Gastrocnemius medialis (tissue), 4 donors: ENCODE measurements at regions not wholly inside any gene's neighbourhood (a gene's known extent, or its start where the extent isn't known, plus 50 kb on each side); places are given as distances from the start of the nearest gene placed in this dataset.

Source experiments
- ATAC-seq, 2 donors: fragments of 150-250 bp; one replicate each; pipeline ENCODE4 v1.9.1; 2016
- DNase-seq, 2 donors: peaks; one replicate each; pipeline ENCODE4 v3.0.0-alpha.2; 2019
- H3K27ac ChIP-seq, 4 donors: fragments of 200-600 bp; sonication (generic); 1 replicate in 1 of 4; 2 replicates in 3 of 4; pipeline ENCODE4 v1.5.1; 2016 to 2018; ENCODE audit warnings: mild to moderate bottlenecking in 2 of 4, moderate library complexity in 1 of 4
- H3K27me3 ChIP-seq, 3 donors: fragments of 200-600 bp; sonication (generic) in 2 of 3; 1 replicate in 1 of 3; 2 replicates in 2 of 3; pipeline versions ENCODE4 v1.5.1 to v1.6.0; 2016 to 2019; ENCODE audit warnings: mild to moderate bottlenecking in 1 of 3, moderate library complexity in 1 of 3
- H3K36me3 ChIP-seq, 2 donors: fragments of 200-600 bp; sonication (generic) in 1 of 2; one replicate each; pipeline ENCODE4 v1.5.1; 2017 to 2018
- H3K4me1 ChIP-seq, 2 donors: fragments of 200-600 bp; sonication (generic) in 1 of 2; one replicate each; pipeline ENCODE4 v1.5.1; 2016 to 2017; ENCODE audit warnings: mild to moderate bottlenecking in 2 of 2
- H3K4me3 ChIP-seq, 4 donors: fragments of 200-600 bp; sonication (generic) in 3 of 4; 1 replicate in 1 of 4; 2 replicates in 3 of 4; pipeline ENCODE4 v1.5.1; 2016 to 2019; ENCODE audit warnings: mild to moderate bottlenecking in 2 of 4
- H3K9me3 ChIP-seq, 3 donors: fragments of 200-600 bp; sonication (generic) in 2 of 3; 1 replicate in 1 of 3; 2 replicates in 2 of 3; pipeline ENCODE4 v1.5.1; 2016 to 2019
- CTCF ChIP-seq, 5 experiments: fragments of 450-650 bp in 3 of 5; fragments of 200-600 bp in 2 of 5; sonication (generic) in 2 of 5; IDR thresholded peaks in 4 of 5; conservative IDR thresholded peaks in 1 of 5; 1 replicate in 4 of 5; 2 replicates in 1 of 5; pipeline ENCODE4 v1.5.1; 2016 to 2019; ENCODE audit warnings: antibody characterized with exemption in 5 of 5, mild to moderate bottlenecking in 3 of 5, moderate library complexity in 3 of 5
- POLR2A ChIP-seq, 2 donors: fragments of 450-650 bp; IDR thresholded peaks; one replicate each; pipeline ENCODE4 v1.6.1; 2017; ENCODE audit warnings: antibody characterized with exemption in 2 of 2, mild to moderate bottlenecking in 2 of 2, moderate library complexity in 2 of 2
- in situ Hi-C, 4 donors: fragments of 200-750 bp; cut with MboI; loops; one replicate each; pipeline versions ENCODE4 v1.15.0 to v1.8.0; 2017; ENCODE audit warnings: low sequenced_read_pairs in 4 of 4
- intact Hi-C: fragments of 100-400 bp; cut with DNase I; formaldehyde crosslinking; loops from one replicate; pipeline ENCODE4 v1.15.1; 2023; ENCODE audit warnings: low total_unique reads

- Histone ChIP-seq H3K36me3 (no peaks in the 10 kb centered on the region), H3K27me3 (no peaks in the 10 kb centered on the region), H3K4me3 (no peak overlapping the region), H3K9me3 (no peaks in the 10 kb centered on the region), H3K4me1 (no peaks in the 10 kb centered on the region), H3K27ac (no peak overlapping the region)
- intact Hi-C loops = no loop called here
- TF ChIP-seq POLR2A (IDR thresholded peaks at IDR 0.05) = no peak
- TF ChIP-seq CTCF (IDR thresholded peaks at IDR 0.05 in 4 of 5, conservative IDR thresholded peaks at IDR 0.05 in 1 of 5) = no peak
- DNase-seq = no peak
- no peak for ATAC-seq
- in situ Hi-C loops = no loop called here
Measured at GRCh38 chr20:39195582-39196021, 233.5 kb downstream of the DHX35 start.

DNA sequence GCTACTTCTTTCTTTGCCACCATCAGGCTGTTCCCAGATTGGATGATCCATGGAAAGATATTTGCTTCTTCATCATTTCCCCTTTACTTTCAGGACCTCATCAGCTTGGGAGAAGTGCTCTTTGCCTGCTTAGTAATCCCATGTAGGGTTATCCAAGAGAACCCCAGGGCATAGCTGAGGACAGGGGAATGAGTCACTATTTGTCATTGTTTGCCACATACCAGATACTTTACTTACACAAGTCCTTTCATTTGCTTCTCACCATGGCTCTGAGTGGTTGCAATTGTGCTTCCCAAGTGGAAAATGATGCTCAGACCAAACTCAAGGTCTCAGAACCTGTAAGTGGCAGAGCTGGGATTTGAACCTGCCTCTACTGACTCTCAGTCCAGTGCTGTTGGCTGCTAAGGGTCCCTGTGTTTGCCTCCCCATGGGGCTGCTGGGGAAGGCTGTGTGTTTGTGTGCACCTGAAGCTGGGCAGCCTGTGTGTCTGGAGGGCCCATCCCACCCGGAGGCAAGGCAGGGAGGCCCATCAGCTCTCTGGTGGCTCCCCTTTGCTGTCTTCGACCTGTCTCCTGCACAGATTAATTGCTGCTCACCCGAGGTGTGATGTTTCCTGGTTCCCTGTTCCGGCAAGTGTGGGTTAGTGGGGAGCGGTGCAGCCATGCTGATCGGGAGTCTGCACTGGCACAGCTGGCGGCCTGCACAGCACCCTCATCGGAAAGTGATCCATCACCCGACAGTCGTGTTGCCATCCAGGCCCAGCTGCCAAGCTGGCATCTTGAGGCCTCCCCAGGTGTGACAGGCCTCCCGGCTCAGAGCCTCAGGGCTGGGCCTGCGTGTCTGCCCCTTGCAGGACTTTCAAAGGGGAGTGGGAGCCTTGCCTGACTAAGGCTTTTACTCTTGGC is 228.8 kb downstream of the DHX35 start:
- in situ Hi-C loops = no loop called here
- no peaks in the 10 kb centered on the region for H3K27me3 ChIP-seq
- H3K4me3 ChIP-seq = no peak overlapping the region
- H3K27ac ChIP-seq = no peak overlapping the region
- intact Hi-C loops = no loop called here
- ATAC-seq (no peak), DNase-seq (no peak)
- H3K9me3 ChIP-seq = no peaks in the 10 kb centered on the region
- H3K4me1 ChIP-seq = no peaks in the 10 kb centered on the region
- no peaks in the 10 kb centered on the region for H3K36me3 ChIP-seq
- no peak for TF ChIP-seq POLR2A (IDR thresholded peaks at IDR 0.05)
- TF ChIP-seq CTCF (IDR thresholded peaks at IDR 0.05 in 4 of 5, conservative IDR thresholded peaks at IDR 0.05 in 1 of 5) = no peak

DNA sequence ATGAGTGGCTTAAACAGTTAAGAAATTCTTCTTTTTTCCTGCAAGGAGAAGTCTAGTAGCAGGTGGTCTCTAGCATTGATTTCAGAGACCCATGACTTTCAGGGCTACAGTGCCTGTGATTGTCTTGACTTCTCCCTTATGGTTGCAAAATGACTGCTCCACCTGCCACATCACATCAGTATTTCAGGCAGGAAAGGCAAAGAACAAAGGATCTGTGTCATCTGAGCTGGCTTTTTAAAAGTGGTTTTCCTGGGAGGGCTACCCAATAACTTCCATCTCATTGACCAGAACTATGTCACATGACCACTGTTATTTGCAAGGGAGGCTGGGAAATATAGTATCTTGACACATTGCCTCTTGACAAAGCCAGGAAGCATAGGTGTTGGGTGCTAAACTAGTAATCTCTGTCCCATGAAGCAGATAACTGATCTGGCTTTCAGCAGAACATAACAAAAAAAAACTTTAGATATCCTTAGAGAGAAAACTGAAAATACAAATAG is 226.2 kb downstream of the DHX35 start:
- Histone ChIP-seq H3K36me3 (no peaks in the 10 kb centered on the region), H3K4me3 (no peak overlapping the region), H3K27me3 (no peaks in the 10 kb centered on the region), H3K4me1 (no peaks in the 10 kb centered on the region), H3K27ac (no peak overlapping the region), H3K9me3 (peaks cover 0 to 6% (median 0%) of the 10 kb centered on the region in 3 donors)
- ATAC-seq (no peak), DNase-seq (no peak)
- in situ Hi-C loops = no loop called here
- TF ChIP-seq CTCF (IDR thresholded peaks at IDR 0.05 in 4 of 5, conservative IDR thresholded peaks at IDR 0.05 in 1 of 5) (no peak), POLR2A (IDR thresholded peaks at IDR 0.05) (no peak)
- intact Hi-C loops = no loop called here

GRCh38 chr20:39181490-39181889 is 219.3 kb downstream of the DHX35 start:
- TF ChIP-seq POLR2A (IDR thresholded peaks at IDR 0.05) (no peak), CTCF (IDR thresholded peaks at IDR 0.05 in 4 of 5, conservative IDR thresholded peaks at IDR 0.05 in 1 of 5) (no peak)
- H3K4me3 ChIP-seq = no peak overlapping the region
- intact Hi-C loops = no loop called here
- no peaks in the 10 kb centered on the region for H3K27me3 ChIP-seq
- DNase-seq (no peak), ATAC-seq (no peak)
- no peak overlapping the region for H3K27ac ChIP-seq
- in situ Hi-C loops = no loop called here
- peaks cover 0 to 6% (median 0%) of the 10 kb centered on the region in 3 donors for H3K9me3 ChIP-seq
- no peaks in the 10 kb centered on the region for H3K4me1 ChIP-seq
- H3K36me3 ChIP-seq = no peaks in the 10 kb centered on the region
